Hematopoietic multipotent progenitor cell treated with erythropoietin and hydrocortisone succinate and interleukin-3 and kit ligand, for 8 days (in vitro differentiated cells): ENCODE measurements at regions not wholly inside any gene's neighbourhood (a gene's known extent, or its start where the extent isn't known, plus 50 kb on each side); places are given as distances from the start of the nearest gene placed in this dataset.
"Not testable (repeated sequence)": the region's sequence is repeated elsewhere in the genome, so short reads cannot be mapped to it uniquely, and the experiment has no call there.

Experiments used
- DNase-seq: peaks from one replicate; pipeline ENCODE4 v3.0.0-alpha.2; 2015

- no peak for DNase-seq
Observed at GRCh38 chr4:67328393-67328792, 216.9 kb downstream of the CENPC start.

GRCh38 chr4:67328018-67328278, 217.4 kb downstream of the CENPC start:
- DNase-seq, result no peak

GRCh38 chr4:67327245-67328017, 217.9 kb downstream of the CENPC start:
- peak; percentile 78 for DNase-seq

DNA sequence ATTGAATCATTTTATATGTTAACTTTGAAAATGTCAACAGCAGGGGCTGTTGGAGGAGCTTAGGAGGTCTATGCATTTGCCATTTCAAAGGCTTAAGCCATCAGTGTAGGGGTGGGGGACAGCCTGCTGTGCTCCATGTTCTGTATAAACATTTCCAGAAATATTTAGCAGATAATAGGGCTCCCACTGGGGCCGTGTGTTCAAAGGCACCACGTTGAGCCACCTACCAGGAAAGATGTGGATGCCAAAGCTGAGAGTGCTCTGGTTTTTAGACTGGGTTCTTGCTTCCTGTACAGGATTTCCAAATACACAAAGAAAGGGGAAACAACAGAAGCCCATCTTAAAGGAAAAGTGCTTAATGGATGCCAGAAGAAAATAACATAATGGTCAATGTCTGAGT, 219.5 kb downstream of the CENPC start:
- no peak for DNase-seq

GRCh38 chr4:67320645-67321044, 224.7 kb downstream of the CENPC start:
- no peak for DNase-seq

DNA sequence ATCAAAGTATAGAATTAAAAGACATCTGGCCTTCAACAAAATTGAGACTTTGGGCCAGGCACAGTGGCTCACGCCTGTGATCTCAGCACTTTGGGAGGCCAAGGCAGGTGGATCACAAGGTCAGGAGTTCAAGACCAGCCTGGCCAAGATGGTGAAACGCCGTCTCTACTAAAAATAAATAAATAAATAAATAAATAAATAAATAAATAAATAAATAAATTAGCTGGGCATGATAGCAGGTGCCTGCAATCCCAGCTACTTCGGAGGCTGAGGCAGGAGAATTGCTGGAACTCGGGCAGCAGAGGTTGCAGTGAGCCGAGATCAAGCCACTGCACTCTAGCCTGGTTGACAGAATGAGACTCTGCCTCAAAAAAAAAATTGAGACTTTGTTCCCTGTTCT, 225.7 kb downstream of the CENPC start:
- DNase-seq, result not testable (repeated sequence)

DNA sequence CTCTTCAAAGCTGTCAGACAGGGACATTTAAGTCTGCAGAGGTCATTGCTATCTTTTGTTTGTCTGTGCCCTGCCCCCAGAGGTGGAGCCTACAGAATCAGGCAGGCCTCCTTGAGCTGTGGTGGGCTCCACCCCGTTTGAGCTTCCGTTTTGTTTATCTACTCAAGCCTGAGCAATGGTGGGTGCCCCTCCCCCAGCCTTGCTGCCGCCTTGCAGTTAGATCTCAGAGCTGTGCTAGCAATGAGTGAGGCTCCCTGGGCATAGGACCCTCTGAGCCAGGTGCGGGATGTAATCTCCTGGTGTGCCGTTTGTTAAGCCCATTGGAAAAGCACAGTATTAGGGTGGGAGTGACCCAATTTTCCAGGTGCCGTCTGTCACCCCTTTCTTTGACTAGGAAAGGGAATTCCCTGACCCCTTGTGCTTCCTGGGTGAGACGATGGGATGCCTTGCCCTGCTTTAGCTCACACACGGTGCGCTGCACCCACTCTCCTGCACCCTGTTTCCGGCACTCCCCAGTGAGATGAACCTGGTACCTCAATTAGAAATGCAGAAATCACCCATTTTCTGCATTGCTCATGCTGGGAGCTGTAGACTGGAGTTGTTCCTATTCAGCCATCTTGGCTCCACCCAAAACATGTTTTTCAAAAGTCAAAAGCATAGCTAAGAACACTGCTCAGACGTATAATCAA, 244.7 kb downstream of the CENPC start:
- peak; percentile 89 for DNase-seq

GRCh38 chr4:67292636-67293035, 252.7 kb downstream of the CENPC start:
- DNase-seq, result no peak

DNA sequence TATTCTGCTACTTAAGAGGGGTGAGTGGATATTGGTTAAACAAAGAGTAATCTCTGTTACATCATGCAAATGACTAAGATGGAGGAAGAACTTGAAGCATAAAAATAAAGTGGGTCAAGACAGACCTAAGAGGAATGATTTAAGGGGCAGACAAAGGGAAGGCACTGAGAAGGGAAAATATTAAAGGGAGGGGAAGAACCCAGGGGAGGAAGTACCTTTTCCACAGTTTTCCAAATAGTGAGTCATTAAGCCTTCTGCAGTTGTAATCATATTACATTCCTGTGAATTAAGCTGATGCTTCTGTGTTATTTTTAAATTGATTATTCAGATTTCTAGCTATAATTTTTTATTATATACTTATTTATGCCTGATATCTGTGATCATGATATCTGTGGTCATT, 253.3 kb downstream of the CENPC start:
- no peak for DNase-seq

DNA sequence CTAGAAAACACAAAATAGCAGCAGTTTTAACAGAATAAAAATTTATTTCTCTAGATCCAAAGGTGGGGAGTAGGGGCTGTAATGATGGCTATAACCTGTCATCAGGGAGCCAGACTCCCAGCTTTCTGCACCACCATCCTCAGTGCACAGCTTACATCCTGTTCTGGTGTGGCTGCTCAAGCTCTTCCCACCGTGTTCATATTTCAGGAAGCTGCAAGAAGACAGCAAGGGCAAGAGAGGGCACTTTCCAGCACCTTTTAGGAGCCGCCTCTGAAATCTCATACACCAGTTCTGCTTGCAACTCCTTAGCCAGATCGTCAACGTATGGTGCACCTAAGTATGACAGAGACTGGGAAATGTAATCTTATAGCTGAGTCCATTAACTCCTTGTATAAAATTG, 253.7 kb downstream of the CENPC start:
- DNase-seq, result no peak

DNA sequence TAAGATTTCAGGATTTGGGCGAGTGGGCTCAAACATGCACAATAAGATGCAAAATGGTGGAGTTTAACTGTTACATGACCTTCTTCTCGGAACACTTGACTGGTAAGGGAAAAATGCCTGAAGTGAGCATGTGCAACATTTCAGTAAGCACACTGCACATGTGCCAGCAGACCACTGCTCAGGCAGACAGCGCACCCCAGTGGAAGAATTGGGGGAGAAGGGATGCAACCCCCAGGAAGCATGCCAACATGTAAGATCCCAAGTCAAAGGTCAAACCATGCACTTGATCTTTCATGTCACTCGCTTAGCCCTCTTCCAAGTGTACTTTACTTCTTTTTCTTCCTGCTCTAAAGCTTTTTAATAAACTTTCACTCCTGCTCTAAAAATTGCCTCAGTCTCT, 256.3 kb downstream of the CENPC start:
- DNase-seq, result peak; percentile 63

- no peak for DNase-seq
Observed at GRCh38 chr4:67286724-67287123, 258.6 kb downstream of the CENPC start.

DNA sequence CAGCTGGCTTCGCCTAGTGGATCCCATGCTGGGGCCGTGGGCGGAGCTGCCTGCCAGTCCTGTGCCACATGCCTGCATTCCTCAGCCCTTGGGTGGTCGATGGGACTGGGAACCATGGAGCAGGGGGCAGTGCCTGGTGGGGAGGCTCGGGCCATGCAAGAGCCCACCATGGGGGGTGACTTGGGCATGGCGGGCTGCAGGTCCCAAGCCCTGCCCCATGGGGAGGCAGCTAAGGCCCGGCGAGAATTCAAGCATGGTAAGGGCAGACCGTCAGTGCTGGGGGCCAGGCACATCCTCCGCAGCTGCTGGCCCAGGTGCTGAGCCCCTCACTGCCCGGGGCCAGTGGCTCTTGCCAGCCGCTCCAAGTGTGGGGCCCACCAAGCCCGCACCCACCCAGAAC, 262.6 kb downstream of the CENPC start:
- no peak for DNase-seq

DNA sequence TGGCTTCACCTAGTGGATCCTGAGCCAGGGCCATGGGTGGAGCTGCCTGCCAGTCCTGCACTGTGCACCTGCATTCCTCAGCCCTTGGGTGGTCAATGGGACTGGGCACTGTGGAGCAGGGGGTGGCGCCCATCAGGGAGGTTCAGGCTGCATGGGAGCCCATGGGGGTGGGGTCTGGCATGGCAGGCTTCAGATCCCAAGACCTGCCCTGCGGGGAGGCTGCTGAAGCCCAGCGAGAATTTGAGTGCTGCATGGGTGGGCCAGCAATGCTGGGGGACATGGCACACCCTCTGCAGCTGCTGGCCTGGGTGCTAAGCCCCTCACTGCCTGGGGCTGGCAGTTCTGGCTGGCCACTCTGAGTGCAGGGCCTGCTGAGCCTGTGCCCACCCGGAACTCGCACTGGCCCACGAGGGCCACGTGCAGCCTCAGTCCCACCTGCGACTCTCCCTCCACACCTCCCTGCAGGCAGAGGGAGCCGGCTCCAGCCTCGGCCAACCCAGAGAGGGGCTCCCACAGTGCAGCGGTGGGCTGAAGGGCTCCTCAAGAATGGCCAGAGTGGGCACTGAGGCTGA, 270.0 kb downstream of the CENPC start:
- DNase-seq, result no peak

DNA sequence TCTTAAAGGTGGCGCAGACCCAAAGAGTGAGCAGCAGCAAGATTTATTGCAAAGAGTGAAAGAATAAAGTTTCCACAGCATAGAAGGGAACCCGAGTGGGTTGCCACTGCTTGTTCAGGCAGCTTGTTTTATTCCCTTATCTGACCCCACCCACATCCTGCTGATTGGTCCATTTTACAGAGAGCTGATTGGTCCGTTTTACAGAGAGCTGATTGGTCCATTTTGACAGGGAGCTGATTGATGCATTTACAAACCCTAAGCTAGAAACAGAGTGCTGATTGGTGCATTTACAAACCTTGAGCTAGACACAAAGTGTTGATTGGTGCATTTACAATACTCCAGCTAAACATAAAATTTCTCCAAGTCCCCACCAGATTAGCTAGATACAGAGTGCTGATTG, 270.6 kb downstream of the CENPC start:
- DNase-seq, result not testable (repeated sequence)

DNA sequence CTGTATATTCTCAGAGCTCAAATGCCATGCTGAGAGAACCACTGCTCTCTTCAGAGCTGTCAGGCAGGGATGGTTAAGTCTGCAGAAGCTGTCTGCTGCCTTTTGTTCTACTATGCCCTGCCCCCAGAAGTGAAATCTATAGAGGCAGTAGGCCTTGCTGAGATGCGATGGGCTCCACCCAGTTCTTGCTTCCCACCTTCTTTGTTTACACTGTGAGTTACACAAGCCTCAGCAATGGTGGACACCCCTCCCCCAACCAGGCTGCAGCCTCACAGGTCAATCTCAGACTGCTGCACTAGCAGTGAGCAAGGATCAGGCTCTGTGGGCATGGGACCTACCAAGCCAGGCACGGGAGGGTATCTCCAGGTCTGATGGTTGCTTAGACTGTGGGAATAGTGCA, 271.6 kb downstream of the CENPC start:
- no peak for DNase-seq

DNA sequence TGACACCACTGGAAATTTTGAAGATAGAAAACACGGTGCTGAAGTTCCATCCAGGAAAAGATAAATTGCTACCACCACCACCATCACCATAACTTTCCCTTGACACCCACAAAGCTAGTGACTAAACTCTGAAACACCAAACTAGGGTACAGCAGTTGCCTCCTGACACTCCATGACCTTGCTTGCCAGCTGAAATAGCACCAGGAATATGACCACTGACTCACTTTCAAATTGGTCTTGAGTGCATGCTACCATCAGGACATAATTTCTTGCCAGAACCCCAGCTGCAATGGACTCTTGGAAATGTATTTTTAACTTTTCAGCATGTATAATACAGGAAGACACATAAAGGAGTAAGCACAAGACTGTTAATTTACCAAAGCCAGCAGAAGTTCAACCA, 283.3 kb downstream of the CENPC start:
- no peak for DNase-seq

DNA sequence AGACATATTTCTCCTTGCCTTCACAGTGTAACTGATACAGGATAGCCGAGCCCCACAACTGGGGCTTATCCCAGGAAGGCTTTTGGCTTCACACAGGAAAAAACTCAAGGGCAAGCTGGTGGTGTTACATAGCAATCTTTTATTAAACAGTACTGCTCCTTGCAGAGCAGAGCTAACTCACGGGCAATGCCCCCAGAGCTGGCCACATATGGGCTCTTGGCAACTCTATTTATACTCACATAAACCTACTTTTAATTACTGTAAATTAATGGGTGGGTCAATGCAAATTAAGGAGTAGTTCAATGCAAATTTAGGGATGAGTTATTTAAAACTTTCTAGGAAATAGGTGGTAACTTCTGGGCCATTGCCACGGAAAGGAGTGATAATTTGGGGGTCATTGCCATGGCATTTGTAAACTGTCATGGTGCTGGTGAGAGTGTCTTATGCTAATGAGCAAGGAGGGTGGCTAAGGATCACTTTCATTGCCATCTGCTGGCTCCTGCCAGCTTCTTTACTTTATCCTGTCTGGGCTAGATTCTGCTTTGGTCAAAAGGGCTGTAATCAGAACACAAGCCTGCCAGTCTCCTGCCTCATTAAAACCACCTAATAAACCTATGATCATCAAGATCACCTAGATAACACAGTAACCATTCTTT, 288.8 kb downstream of the CENPC start:
- DNase-seq, result no peak

GRCh38 chr4:67250131-67250896, 295.0 kb downstream of the CENPC start:
- DNase-seq, result no peak

DNA sequence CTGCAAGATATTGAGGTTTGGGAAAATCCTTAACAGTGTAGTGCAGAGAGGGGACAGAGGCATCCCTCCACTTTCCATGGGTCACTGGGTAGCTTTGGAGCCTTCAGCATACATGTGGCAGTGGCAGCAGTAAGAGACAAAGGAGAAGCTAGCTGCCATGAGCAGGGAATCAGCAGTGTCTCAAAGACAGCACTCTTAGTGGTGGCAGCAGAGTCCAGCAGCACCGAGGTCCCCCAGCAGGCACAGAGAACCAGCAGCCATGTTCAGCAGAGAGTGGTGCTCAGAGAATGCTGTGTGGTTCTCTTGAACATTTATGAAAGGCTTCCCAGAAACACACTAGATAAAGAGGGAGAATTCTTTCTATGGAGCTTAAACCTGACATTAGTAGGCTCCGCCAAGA, 308.5 kb downstream of the CENPC start:
- DNase-seq, result no peak

DNA sequence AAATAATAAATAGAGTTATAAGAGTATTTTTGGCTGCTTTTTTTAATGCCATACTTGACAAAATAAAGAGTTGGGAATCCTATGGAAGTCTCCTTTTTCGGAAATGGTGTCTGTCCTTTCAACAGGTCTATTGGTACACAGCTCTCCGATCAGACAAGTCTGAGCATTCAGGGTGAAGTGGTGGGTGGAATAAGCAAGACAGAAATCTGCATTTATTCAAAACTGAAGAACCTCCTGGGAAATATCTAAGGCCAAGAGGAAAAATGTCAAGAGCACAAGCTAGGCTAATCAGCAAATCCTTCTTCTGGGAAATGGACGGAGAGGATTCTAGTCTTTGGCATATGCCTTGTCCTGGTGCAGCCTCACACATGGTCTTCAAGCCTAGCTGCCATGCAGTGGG, 309.0 kb downstream of the CENPC start:
- no peak for DNase-seq

GRCh38 chr4:67234296-67234695, 311.0 kb downstream of the CENPC start:
- DNase-seq, result no peak

DNA sequence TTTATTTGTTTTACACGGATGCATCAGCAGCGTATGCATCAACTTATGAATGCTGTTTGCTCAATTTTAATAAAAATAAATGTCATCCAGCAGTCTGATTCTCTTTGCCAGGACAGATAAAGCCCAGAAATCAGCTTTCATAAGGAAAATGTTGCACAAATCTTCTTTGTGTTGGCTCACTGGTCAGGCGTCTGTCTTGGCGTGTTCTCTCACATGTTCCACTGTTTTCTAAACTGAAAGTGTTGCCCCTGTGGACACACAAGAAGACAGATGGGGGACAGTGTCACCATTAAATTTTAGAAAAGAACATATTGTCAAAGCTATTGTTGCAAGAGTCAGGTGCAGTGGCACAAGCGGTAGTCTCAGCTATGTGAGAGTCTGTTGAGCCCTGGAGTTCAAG, 316.2 kb downstream of the CENPC start:
- DNase-seq, result no peak
